Ovary (tissue), 3 donors: ENCODE measurements at regions not wholly inside any gene's neighbourhood (a gene's known extent, or its start where the extent isn't known, plus 50 kb on each side); places are given as distances from the start of the nearest gene placed in this dataset.

Source experiments
- EP300 ChIP-seq: sonication (generic); formaldehyde crosslinking; IDR thresholded peaks from one replicate; pipeline ENCODE4 v1.6.1; 2017; ENCODE audit warnings: antibody characterized with exemption
- POLR2A ChIP-seq: fragments of 450-650 bp; IDR thresholded peaks from one replicate; pipeline ENCODE4 v1.6.1; 2017; ENCODE audit warnings: antibody characterized with exemption, mild to moderate bottlenecking, moderate library complexity
- TF ChIP-seq, protein P1 (sequence below), 3 donors: fragments of 450-650 bp in 2 of 3; fragments of 200-600 bp in 1 of 3; IDR thresholded peaks; one replicate each; pipeline versions ENCODE4 v1.5.1 to v1.8.0; 2016 to 2022; ENCODE audit warnings: antibody characterized with exemption in 3 of 3, mild to moderate bottlenecking in 1 of 3
- donor health status: DM: no; HTN: no; CAD: no.

DNA sequence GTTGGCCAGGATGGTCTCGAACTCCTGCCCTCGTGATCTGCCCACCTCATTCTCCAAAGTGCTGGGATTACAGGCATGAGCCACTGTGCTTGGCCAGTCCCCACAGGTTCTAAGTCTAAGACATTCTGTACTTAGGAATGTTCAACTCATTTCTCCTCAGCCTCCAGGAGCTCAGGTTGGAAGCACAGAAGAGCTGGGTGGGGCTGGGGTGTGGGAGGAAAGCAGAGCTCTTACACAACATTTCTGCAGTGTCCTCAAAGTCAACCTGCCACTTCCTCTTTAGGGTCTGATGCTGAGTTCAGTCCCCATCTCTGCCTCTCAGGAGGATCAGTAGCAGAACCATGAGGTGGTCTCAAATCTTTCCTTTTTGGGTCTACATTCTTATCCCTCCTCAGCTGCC, 75.5 kb downstream of the MRPL46 start:
- TF ChIP-seq, protein P1, sequence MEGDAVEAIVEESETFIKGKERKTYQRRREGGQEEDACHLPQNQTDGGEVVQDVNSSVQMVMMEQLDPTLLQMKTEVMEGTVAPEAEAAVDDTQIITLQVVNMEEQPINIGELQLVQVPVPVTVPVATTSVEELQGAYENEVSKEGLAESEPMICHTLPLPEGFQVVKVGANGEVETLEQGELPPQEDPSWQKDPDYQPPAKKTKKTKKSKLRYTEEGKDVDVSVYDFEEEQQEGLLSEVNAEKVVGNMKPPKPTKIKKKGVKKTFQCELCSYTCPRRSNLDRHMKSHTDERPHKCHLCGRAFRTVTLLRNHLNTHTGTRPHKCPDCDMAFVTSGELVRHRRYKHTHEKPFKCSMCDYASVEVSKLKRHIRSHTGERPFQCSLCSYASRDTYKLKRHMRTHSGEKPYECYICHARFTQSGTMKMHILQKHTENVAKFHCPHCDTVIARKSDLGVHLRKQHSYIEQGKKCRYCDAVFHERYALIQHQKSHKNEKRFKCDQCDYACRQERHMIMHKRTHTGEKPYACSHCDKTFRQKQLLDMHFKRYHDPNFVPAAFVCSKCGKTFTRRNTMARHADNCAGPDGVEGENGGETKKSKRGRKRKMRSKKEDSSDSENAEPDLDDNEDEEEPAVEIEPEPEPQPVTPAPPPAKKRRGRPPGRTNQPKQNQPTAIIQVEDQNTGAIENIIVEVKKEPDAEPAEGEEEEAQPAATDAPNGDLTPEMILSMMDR (IDR thresholded peaks at IDR 0.05) = no peak
- TF ChIP-seq POLR2A (no peak), EP300 (no peak)
